SK-N-SH treated with all-trans-retinoic acid at 6 μM for 48 hours (cell line): ENCODE measurements at regions not wholly inside any gene's neighbourhood (a gene's known extent, or its start where the extent isn't known, plus 50 kb on each side); places are given as distances from the start of the nearest gene placed in this dataset.
A peak's percentile ranks its signal among the peaks of the same experiment; 100 is the strongest.

Experiments used
- ATAC-seq: fragments of 200-7000 bp; cut with Tn5 transposase; 3 replicates; pipeline ENCODE4 v1.9.1; 2020; ENCODE audit warnings: mild to moderate bottlenecking, moderate library complexity
- ARNTL ChIP-seq: fragments of 450-650 bp; formaldehyde crosslinking; IDR thresholded peaks from 2 replicates; pipeline ENCODE4 v1.5.0; 2020; ENCODE audit warnings: low read depth, mild to moderate bottlenecking, moderate library complexity, borderline replicate concordance
- BACH2 ChIP-seq: fragments of 250-450 bp; sonication (Bioruptor Pico); IDR thresholded peaks from 2 replicates; pipeline ENCODE4 v1.9.0; 2021; ENCODE audit warnings: mild to moderate bottlenecking, borderline replicate concordance
- CSDC2 ChIP-seq: fragments of 250-450 bp; sonication (Bioruptor Pico); IDR thresholded peaks from 2 replicates; pipeline ENCODE4 v1.5.0; 2020; ENCODE audit warnings: mild to moderate bottlenecking, moderate library complexity
- CSRNP3 ChIP-seq: fragments of 250-450 bp; sonication (Bioruptor Pico); IDR thresholded peaks from 2 replicates; pipeline ENCODE4 v1.5.1; 2021; ENCODE audit warnings: mild to moderate bottlenecking, moderate library complexity
- ESRRG ChIP-seq: fragments of 250-450 bp; sonication (Bioruptor Pico); IDR thresholded peaks from 2 replicates; pipeline ENCODE4 v1.6.1; 2021; ENCODE audit warnings: mild to moderate bottlenecking
- GLIS3 ChIP-seq: fragments of 250-450 bp; sonication (Bioruptor Pico); IDR thresholded peaks from 2 replicates; pipeline ENCODE4 v1.5.0; 2020; ENCODE audit warnings: mild to moderate bottlenecking, moderate library complexity
- ISL1 ChIP-seq: fragments of 250-450 bp; sonication (Bioruptor Pico); IDR thresholded peaks from 2 replicates; pipeline ENCODE4 v2.1.2; 2022; ENCODE audit warnings: mild to moderate bottlenecking, moderate library complexity
- OSR1 ChIP-seq: fragments of 250-450 bp; sonication (Bioruptor Pico); IDR thresholded peaks from 2 replicates; pipeline ENCODE4 v1.8.0; 2022; ENCODE audit warnings: moderate library complexity, mild to moderate bottlenecking, inconsistent platforms
- PATZ1 ChIP-seq: fragments of 250-450 bp; sonication (Bioruptor Pico); IDR thresholded peaks from 2 replicates; pipeline ENCODE4 v1.8.0; 2020; ENCODE audit warnings: mild to moderate bottlenecking, moderate library complexity, borderline replicate concordance
- POU6F1 ChIP-seq: fragments of 250-450 bp; sonication (Bioruptor Pico); IDR thresholded peaks from 2 replicates; pipeline ENCODE4 v1.8.0; 2021; ENCODE audit warnings: low read depth, mild to moderate bottlenecking, moderate library complexity, borderline replicate concordance
- PPARA ChIP-seq: fragments of 250-450 bp; sonication (Bioruptor Pico); IDR thresholded peaks from 2 replicates; pipeline ENCODE4 v1.5.0; 2020; ENCODE audit warnings: mild to moderate bottlenecking, borderline replicate concordance
- RARB ChIP-seq: fragments of 250-450 bp; sonication (Bioruptor Pico); IDR thresholded peaks from 2 replicates; pipeline ENCODE4 v1.8.0; 2021; ENCODE audit warnings: mild to moderate bottlenecking, moderate library complexity
- SNAI2 ChIP-seq: fragments of 250-450 bp; sonication (Bioruptor Pico); IDR thresholded peaks from 2 replicates; pipeline ENCODE4 v1.5.0; 2020; ENCODE audit warnings: mild to moderate bottlenecking, moderate library complexity
- TCF4 ChIP-seq: fragments of 250-450 bp; sonication (Bioruptor Pico); IDR thresholded peaks from 2 replicates; pipeline ENCODE4 v1.8.0; 2021; ENCODE audit warnings: mild to moderate bottlenecking, moderate library complexity, borderline replicate concordance
- TOX ChIP-seq: fragments of 250-450 bp; sonication (Bioruptor Pico); IDR thresholded peaks from 2 replicates; pipeline ENCODE4 v1.8.0; 2021; ENCODE audit warnings: mild to moderate bottlenecking, moderate library complexity, borderline replicate concordance
- TSHZ2 ChIP-seq: fragments of 250-450 bp; sonication (Bioruptor Pico); IDR thresholded peaks from 2 replicates; pipeline ENCODE4 v1.5.0; 2020; ENCODE audit warnings: mild to moderate bottlenecking, moderate library complexity
- ZC3H10 ChIP-seq: fragments of 250-450 bp; sonication (Bioruptor Pico); IDR thresholded peaks from 2 replicates; pipeline ENCODE4 v1.5.1; 2021; ENCODE audit warnings: mild to moderate bottlenecking, moderate library complexity
- ZFP3 ChIP-seq: fragments of 250-450 bp; sonication (Bioruptor Pico); IDR thresholded peaks from 2 replicates; pipeline ENCODE4 v1.5.0; 2020; ENCODE audit warnings: mild to moderate bottlenecking, moderate library complexity
- ZFP30 ChIP-seq: fragments of 450-650 bp; formaldehyde crosslinking; IDR thresholded peaks from 2 replicates; pipeline ENCODE4 v1.5.0; 2022; ENCODE audit warnings: mild to moderate bottlenecking, moderate library complexity
- ZNF565 ChIP-seq: fragments of 450-650 bp; formaldehyde crosslinking; conservative IDR thresholded peaks from 2 replicates; pipeline ENCODE4 v1.5.0; 2020; ENCODE audit warnings: low read depth, mild to moderate bottlenecking, moderate library complexity
- ZNF70 ChIP-seq: fragments of 450-650 bp; formaldehyde crosslinking; IDR thresholded peaks from 2 replicates; pipeline ENCODE4 v1.5.0; 2020; ENCODE audit warnings: mild to moderate bottlenecking, moderate library complexity
- ZNF8 ChIP-seq: fragments of 450-650 bp; formaldehyde crosslinking; IDR thresholded peaks from 2 replicates; pipeline ENCODE4 v1.5.0; 2020; ENCODE audit warnings: mild to moderate bottlenecking, moderate library complexity
- TF ChIP-seq, protein P1 (sequence below): fragments of 250-450 bp; sonication (Bioruptor Pico); IDR thresholded peaks from 2 replicates; pipeline ENCODE4 v1.5.1; 2020; ENCODE audit warnings: low read depth, mild to moderate bottlenecking, moderate library complexity

DNA sequence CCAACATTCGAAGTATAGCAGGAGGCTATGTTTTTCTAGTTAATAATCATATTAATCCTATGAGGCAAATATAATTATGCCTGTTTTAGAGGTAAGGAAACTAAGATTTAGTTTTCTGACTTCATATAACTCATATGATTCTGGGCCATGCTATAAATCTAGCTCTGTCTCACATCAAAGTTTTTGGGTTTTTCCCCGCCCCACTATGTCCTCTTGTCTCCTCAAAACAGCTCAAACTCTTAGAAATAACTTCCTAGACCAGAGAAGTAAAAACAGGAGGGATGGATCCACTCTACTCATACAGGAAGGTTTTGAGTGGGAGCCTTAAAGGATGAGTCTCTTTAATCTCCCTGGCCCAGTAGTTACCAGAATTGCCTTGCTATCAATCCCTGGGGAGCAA lies 256.4 kb upstream of the FGGY start (continued):
- TF ChIP-seq, protein P1, sequence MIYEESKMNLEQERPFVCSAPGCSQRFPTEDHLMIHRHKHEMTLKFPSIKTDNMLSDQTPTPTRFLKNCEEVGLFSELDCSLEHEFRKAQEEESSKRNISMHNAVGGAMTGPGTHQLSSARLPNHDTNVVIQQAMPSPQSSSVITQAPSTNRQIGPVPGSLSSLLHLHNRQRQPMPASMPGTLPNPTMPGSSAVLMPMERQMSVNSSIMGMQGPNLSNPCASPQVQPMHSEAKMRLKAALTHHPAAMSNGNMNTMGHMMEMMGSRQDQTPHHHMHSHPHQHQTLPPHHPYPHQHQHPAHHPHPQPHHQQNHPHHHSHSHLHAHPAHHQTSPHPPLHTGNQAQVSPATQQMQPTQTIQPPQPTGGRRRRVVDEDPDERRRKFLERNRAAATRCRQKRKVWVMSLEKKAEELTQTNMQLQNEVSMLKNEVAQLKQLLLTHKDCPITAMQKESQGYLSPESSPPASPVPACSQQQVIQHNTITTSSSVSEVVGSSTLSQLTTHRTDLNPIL (CRISPR knock-in tag), result no peak
- TF ChIP-seq ZNF70 (no peak), RARB (CRISPR knock-in tag) (no peak), TOX (CRISPR knock-in tag) (no peak), POU6F1 (CRISPR knock-in tag) (no peak)

DNA sequence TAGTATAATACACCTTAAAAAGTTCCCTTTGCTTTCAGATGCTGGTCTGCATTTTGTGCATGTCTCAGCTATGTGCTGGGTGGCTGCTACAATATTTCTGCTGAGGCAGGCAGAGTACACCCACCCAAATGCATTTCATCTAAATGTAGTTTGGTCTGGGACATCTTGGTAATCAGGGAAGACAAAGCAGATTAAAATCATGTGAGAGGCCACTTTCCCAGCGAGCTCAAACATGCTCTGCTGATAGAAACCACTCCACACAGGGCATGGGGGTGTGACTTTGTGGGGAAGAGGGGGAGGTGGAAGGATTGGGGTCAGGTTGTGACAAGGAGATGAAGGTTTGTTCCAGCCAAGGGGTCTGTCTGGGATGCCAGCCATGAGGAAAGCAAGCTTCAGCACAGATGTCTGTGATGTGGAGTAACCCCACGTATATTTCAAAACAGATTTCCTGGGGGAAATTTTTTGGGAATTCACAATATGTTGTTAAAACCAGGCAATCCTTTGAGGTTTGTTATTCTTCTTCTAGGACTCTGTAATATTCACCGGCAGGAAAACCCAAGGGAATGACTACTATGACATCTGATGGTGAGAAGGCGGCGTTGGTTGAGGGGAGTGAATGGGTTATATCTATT lies 255.1 kb upstream of the FGGY start:
- ATAC-seq, result peak; percentile 14
- TF ChIP-seq TSHZ2 (CRISPR knock-in tag), result no peak
- TF ChIP-seq PPARA (CRISPR knock-in tag), result no peak
- no peak for TF ChIP-seq ZFP30
- no peak for TF ChIP-seq ZNF8
- TF ChIP-seq ZNF70, result no peak
- TF ChIP-seq RARB (CRISPR knock-in tag), result no peak
- TF ChIP-seq SNAI2 (CRISPR knock-in tag), result no peak
- TF ChIP-seq ISL1 (CRISPR knock-in tag), result no peak
- no peak for TF ChIP-seq CSDC2 (CRISPR knock-in tag)
- no peak for TF ChIP-seq TCF4 (CRISPR knock-in tag)
- no peak for TF ChIP-seq TOX (CRISPR knock-in tag)
- no peak for TF ChIP-seq CSRNP3 (CRISPR knock-in tag)
- TF ChIP-seq ARNTL, result no peak
- no peak for TF ChIP-seq ZFP3
- no peak for TF ChIP-seq OSR1 (CRISPR knock-in tag)
- no peak for TF ChIP-seq ZNF565 (CRISPR knock-in tag)
- no peak for TF ChIP-seq GLIS3 (CRISPR knock-in tag)

- ATAC-seq, result peak; percentile 91
- TF ChIP-seq ISL1 (CRISPR knock-in tag) (peak; percentile 56; the same call in 1 of the 2 replicates), BACH2 (CRISPR knock-in tag) (no peak)
These were observed 253.1 kb upstream of the FGGY start for GRCh38 chr1:59043796-59044195.

- ATAC-seq, result no peak
- TF ChIP-seq ZC3H10 (no peak), ZNF70 (no peak)
These were observed 252.3 kb upstream of the FGGY start for GRCh38 chr1:59044535-59045121.

GRCh38 chr1:59045137-59045536 lies 251.8 kb upstream of the FGGY start:
- ATAC-seq, result no peak
- no peak for TF ChIP-seq PATZ1 (CRISPR knock-in tag)
- no peak for TF ChIP-seq TOX (CRISPR knock-in tag)
- TF ChIP-seq PPARA (CRISPR knock-in tag), result no peak
- TF ChIP-seq ESRRG, result no peak
- TF ChIP-seq ZNF70, result no peak
- no peak for TF ChIP-seq ZC3H10
- no peak for TF ChIP-seq OSR1 (CRISPR knock-in tag)
- TF ChIP-seq CSRNP3 (CRISPR knock-in tag), result no peak
- no peak for TF ChIP-seq ISL1 (CRISPR knock-in tag)
